ENCODE measurements at regions not wholly inside any gene's neighbourhood (a gene's known extent, or its start where the extent isn't known, plus 50 kb on each side); places are given as distances from the start of the nearest gene placed in this dataset.

DNA sequence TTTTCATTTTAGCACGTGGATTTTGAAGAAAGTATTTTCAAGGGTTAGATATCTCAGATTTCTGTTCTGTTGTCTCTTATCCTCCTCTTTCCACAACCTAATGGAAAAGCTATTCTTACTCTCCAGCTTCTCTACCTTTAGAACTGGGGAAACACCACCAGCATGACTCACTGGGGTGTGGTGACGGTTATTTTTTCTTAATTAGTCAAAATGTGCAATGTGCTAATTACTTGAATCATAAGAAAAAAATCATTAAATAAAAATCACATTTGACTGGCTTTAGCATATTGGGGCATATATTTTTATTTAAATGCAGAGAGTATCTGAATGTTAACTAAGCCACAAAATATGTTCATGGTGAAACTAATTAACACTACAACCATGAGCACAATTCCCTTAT is 570.7 kb upstream of the AGTR1 start:
- H3K4me3 ChIP-seq (ENCODE audit: low read depth, low read length) = no peak overlapping the region
- no peak for TF ChIP-seq CTCF (IDR thresholded peaks at IDR 0.05; ENCODE audit: insufficient read depth, low read length)
- no peak for DNase-seq (ENCODE audit: low read depth)

- no peak for TF ChIP-seq CTCF (IDR thresholded peaks at IDR 0.05; ENCODE audit: insufficient read depth, low read length)
- H3K4me3 ChIP-seq (ENCODE audit: low read depth, low read length) = no peak overlapping the region
- DNase-seq (ENCODE audit: low read depth) = no peak
These were observed 569.6 kb upstream of the AGTR1 start for GRCh38 chr3:148128136-148128535.

GRCh38 chr3:148131990-148132638 is 565.6 kb upstream of the AGTR1 start:
- no peak for DNase-seq (ENCODE audit: low read depth)
- no peak for TF ChIP-seq CTCF (IDR thresholded peaks at IDR 0.05; ENCODE audit: insufficient read depth, low read length)
- H3K4me3 ChIP-seq (ENCODE audit: low read depth, low read length) = no peak overlapping the region

DNA sequence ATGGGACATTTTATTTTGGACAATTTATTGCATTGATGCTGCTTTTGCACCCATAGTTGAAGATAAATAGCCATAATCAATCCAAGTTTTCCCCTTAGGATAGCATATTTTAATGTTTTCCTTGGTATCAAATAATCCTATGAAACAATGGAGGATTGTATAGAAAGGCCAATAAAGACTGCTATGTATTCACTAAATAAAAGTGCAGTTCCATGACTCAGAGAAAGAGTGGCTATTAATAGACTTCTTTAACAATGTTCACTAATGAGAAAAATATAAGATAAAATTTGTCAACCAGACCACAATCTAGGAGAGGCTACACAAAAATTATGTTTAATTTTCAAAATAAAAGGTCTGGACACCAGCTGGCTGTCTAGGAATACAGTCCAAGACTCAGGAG is 560.9 kb upstream of the AGTR1 start:
- no peak for DNase-seq (ENCODE audit: low read depth)
- H3K4me3 ChIP-seq (ENCODE audit: low read depth, low read length) = no peak overlapping the region
- TF ChIP-seq CTCF (IDR thresholded peaks at IDR 0.05; ENCODE audit: insufficient read depth, low read length) = no peak

GRCh38 chr3:148146241-148146640 is 551.5 kb upstream of the AGTR1 start:
- no peak overlapping the region for H3K4me3 ChIP-seq (ENCODE audit: low read depth, low read length)
- no peak for TF ChIP-seq CTCF (IDR thresholded peaks at IDR 0.05; ENCODE audit: insufficient read depth, low read length)
- DNase-seq (ENCODE audit: low read depth) = no peak

DNA sequence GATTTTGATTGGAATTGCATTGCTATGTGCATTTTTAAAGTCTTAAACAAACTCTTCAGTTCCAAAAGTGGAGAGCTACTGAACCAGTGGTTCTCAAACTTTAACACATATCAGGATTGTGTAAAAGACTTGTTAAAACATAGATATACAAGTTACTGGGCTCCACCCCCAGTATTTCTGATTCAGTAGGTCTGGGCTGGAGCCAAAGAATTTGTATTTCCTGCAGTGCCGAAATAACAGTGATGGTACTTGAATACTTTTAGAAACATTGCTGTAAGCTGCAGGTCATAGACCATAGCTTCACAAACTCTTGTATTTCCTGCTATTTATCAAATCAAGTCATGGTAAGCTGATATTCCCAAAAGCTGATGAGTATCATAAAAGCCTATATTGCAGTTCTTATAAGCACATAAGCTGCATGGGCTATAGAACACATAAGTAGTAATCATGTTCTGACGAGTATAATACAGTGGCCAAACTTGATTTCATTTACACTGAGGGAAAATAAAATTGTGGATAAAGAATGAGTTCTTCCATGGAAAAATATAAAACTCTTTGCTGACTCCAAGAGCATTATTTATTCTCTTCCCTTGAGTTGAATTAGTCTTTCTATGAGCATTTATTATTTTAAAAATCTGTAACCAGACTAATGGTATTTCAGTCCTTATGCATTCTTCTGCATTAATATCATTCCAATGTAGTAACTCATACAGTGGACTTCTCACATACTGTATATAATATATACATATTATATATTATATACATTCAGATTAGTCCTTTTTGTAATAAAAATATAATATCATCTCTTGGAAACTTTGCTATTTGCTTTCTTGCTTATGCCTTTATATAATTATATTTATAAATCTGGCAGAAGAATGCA is 550.5 kb upstream of the AGTR1 start:
- no peak for TF ChIP-seq CTCF (IDR thresholded peaks at IDR 0.05; ENCODE audit: insufficient read depth, low read length)
- H3K4me3 ChIP-seq (ENCODE audit: low read depth, low read length) = no peak overlapping the region
- DNase-seq (ENCODE audit: low read depth) = peak; percentile 83

Data from fibroblast of the aortic adventitia (primary cell).